AG09309 (cell line): ENCODE measurements at regions not wholly inside any gene's neighbourhood (a gene's known extent, or its start where the extent isn't known, plus 50 kb on each side); places are given as distances from the start of the nearest gene placed in this dataset.

Experiments used
- DNase-seq: peaks from one replicate; pipeline ENCODE4 v3.0.0-alpha.2; 2010; ENCODE audit warnings: low read depth
- H3K4me3 ChIP-seq: 2 replicates; pipeline ENCODE4 v1.5.1; 2011; ENCODE audit warnings: mild to moderate bottlenecking, low read depth, low read length, moderate library complexity; ENCODE audit not compliant: control insufficient read depth
- TF ChIP-seq, protein P1 (sequence below): IDR thresholded peaks from 2 replicates; pipeline ENCODE4 v1.5.1; 2011; ENCODE audit warnings: mild to moderate bottlenecking, low read depth, low read length, inconsistent platforms; ENCODE audit not compliant: insufficient read depth, control insufficient read depth; ENCODE audit errors: missing control alignments

DNA sequence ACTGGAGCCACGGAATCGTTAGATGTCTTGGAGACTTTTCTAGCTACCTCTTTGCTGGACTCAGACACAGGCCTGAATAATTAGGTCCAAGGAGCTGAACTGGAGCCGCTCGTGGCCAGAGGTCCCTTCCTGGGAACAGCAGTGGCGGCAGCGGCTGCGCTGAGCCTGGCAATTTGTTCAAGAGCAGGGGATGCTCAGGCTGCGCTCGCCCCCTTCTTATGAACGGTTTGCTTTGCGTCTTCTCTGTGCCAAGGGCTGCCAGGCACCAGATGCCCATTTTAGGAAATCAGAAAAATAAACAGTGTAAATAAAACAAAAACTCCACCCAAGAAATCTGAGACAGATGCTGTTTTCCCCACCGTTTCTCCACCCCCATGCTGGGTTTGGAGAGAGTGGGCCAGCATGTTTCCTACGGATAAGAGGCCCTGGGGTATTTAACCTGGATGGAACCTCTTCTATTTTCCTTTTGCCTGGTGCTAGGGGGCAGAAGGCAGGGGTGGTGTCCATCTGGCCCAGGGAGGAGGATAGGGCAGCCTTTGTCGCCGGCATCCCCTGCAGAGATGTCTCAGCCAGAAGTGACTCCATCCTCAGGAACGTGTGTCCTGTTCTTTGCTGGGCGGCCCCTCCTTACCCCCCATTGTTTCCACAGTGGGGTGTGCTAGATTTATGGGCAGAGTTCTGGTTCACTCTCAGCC is 163.4 kb downstream of the SEC14L1 start:
- H3K4me3 ChIP-seq, result no peak overlapping the region
- no peak for DNase-seq
- TF ChIP-seq, protein P1, sequence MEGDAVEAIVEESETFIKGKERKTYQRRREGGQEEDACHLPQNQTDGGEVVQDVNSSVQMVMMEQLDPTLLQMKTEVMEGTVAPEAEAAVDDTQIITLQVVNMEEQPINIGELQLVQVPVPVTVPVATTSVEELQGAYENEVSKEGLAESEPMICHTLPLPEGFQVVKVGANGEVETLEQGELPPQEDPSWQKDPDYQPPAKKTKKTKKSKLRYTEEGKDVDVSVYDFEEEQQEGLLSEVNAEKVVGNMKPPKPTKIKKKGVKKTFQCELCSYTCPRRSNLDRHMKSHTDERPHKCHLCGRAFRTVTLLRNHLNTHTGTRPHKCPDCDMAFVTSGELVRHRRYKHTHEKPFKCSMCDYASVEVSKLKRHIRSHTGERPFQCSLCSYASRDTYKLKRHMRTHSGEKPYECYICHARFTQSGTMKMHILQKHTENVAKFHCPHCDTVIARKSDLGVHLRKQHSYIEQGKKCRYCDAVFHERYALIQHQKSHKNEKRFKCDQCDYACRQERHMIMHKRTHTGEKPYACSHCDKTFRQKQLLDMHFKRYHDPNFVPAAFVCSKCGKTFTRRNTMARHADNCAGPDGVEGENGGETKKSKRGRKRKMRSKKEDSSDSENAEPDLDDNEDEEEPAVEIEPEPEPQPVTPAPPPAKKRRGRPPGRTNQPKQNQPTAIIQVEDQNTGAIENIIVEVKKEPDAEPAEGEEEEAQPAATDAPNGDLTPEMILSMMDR, result no peak

DNA sequence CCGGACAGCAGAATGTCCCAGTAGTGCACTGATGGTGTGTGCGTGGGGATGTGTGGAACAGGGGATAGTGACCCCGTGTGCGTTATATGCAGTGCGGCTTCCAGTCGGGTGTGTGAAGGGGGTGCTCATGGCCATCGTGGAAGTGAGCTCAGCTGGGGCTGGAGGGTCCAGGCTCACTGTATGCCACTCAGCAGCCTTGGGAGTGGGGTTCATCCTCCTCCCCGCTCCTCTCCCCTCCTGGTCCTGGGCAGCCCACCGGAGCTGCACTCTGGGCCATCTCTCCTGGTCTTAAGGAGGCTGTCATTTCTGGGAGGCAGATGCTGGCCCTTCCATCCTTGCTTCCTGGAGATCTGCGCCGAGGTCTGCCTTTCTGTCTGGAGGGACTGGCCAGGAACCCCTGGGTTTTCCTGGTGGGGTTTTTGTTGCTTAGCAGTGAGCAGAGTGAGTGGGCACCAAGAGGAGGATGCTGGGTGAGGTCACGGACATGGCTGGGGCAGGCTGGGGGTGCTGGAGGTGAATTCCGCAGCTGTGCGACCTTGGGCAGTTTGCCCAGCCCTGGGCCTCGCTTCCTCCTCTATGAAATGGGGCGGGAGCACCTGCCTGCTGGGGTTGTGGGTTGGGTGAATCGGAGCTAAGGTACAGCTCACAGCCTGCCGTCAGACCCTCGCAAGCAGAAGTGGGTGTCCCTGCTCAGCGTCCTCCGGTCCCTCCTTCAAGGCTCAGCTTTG is 164.1 kb downstream of the SEC14L1 start:
- TF ChIP-seq, protein P1, result no peak
- no peak overlapping the region for H3K4me3 ChIP-seq
- DNase-seq, result no peak

DNA sequence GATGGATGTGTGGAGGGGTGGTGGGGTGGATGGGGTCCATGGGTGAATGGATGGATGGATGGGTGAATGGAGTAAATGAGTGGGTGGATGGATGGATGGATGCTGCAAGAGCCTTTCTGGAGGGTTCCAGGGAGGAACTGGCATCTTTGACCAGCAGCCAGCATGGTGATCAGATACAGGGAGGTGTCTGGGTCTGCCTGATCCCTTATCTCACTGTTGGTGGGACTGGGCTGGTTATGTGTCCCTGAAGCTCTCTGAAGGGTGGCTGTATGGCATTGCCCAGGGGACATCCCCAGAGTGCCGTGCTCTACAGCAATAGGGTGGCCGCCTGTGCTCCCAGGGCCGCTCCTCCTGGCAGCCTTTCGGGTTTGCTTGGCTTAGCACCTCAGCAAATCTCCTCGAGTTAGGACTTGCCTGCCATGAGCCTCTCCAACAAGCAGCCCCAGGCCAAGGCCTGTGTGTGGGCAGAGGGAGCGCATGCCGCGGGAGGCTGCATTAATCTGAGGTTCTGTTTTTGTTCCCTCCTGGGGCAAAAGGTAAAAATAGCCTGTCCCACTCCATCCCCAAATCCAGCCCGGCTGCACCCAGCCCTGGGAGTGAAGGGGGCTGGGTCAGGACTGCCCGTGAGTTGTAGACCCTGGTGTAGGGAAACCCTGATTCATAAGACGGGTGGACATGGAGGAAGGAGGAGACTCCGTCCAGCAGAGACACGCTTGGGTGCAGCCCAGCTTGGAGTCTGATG is 165.4 kb downstream of the SEC14L1 start:
- H3K4me3 ChIP-seq, result no peak overlapping the region
- TF ChIP-seq, protein P1, result no peak
- DNase-seq, result no peak

DNA sequence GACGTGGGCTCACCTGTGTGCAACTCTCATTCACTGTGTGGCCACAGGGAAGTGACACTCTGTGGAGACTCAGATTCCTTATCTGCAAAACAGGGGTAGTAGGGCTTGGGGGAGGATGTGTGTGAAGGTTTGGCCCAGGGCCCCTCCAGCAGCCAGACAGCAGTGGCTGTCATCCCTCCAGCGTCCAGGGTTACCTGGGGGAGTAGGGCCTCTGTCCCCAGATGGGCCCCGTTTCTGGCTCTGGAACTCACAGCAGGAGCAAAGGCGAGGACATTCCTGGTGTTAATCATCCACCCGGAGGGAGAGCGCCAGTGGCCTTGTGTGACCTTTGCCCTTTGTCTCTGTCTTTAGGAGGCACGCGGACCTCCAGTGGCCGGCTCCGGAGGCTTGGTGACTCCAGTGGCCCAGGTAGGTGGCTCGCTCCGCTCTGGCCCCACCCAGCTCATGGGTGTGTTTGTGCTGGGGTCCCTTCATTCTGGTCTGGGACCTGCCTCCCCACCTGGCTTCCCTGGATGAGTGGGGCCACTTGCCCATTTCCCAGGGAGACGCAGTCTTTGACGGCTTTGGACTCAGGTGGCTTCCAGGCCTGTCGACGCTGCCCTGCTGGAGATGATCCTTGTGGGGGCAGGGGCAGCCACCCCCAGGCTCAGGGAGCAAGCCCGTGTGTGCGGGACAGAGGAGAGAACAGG is 166.2 kb downstream of the SEC14L1 start:
- H3K4me3 ChIP-seq, result no peak overlapping the region
- TF ChIP-seq, protein P1, result no peak
- no peak for DNase-seq

DNA sequence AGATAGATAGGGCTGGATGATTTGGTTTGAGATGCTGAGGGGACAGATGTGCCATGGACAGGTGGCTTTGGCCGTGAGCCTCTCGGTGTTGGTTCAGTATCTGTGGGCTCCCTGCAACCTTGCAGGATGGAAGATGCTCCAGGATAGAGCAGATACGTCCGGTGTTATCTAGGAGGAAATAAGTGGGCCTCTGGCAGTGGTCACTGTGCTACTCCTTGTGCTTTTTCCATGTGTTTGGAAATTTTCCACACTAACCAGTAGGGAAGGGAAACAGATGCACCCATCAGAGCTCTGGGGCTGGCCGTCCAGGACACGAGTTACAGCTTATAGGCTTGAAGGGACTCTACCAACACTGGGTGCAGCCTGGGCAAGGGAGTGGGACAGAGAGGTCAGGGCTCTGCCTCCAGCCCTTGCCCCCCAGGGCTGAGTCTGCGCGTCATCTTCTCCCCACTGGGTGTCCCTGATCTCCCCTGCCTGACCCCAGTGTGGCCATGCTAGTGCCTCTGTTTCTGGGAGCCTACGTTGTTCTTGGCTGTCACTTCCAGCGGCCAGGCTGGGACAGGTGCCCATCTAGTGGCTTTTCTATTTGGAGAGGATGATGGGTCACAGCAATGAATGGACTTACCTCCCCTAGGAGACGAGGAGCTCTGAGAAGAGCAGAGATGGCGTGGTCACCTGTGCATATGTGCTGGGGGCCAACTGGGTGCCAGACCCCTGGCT is 166.9 kb downstream of the SEC14L1 start:
- H3K4me3 ChIP-seq, result no peak overlapping the region
- TF ChIP-seq, protein P1, result no peak
- DNase-seq, result no peak
